ENCODE measurements at regions not wholly inside any gene's neighbourhood (a gene's known extent, or its start where the extent isn't known, plus 50 kb on each side); places are given as distances from the start of the nearest gene placed in this dataset.

- Histone ChIP-seq H3K4me3 (no peak overlapping the region), H3K9me3 (no peaks in the 10 kb centered on the region), H3K27me3 (no peaks in the 10 kb centered on the region), H3K36me3 (no peaks in the 10 kb centered on the region), H3K27ac (no peak overlapping the region), H3K4me1 (no peaks in the 10 kb centered on the region)
- intact Hi-C loops (cut with DNase I), result no loop called here
- TF ChIP-seq CTCF (IDR thresholded peaks at IDR 0.05), result no peak
- no peak for DNase-seq (ENCODE audit: low spot score in 2 of 2)
Measured at GRCh38 chr6:82781620-82782204, 283.9 kb downstream of the UBE3D start.

- intact Hi-C loops (cut with DNase I), result no loop called here
Measured at GRCh38 chr6:82783587-82784236, 281.9 kb downstream of the UBE3D start.

GRCh38 chr6:82785206-82785605 is 280.4 kb downstream of the UBE3D start:
- intact Hi-C loops (cut with DNase I), result no loop called here
- TF ChIP-seq CTCF (IDR thresholded peaks at IDR 0.05), result no peak
- H3K4me3 ChIP-seq, result no peak overlapping the region
- no peak overlapping the region for H3K27ac ChIP-seq
- H3K27me3 ChIP-seq, result no peaks in the 10 kb centered on the region
- no peaks in the 10 kb centered on the region for H3K9me3 ChIP-seq
- DNase-seq (ENCODE audit: low spot score in 2 of 2), result no peak
- H3K36me3 ChIP-seq, result no peaks in the 10 kb centered on the region
- no peaks in the 10 kb centered on the region for H3K4me1 ChIP-seq

More at GRCh38 chr6:82783587-82784236, 281.9 kb downstream of the UBE3D start:
- Histone ChIP-seq H3K27ac (no peak overlapping the region), H3K4me3 (no peak overlapping the region), H3K36me3 (no peaks in the 10 kb centered on the region), H3K9me3 (no peaks in the 10 kb centered on the region), H3K27me3 (no peaks in the 10 kb centered on the region), H3K4me1 (no peaks in the 10 kb centered on the region)
- DNase-seq (ENCODE audit: low spot score in 2 of 2), result no peak
- TF ChIP-seq CTCF (IDR thresholded peaks at IDR 0.05), result no peak

GRCh38 chr6:82786248-82786647 is 279.4 kb downstream of the UBE3D start:
- no peaks in the 10 kb centered on the region for H3K36me3 ChIP-seq
- H3K4me1 ChIP-seq, result no peaks in the 10 kb centered on the region
- TF ChIP-seq CTCF (IDR thresholded peaks at IDR 0.05), result no peak
- H3K4me3 ChIP-seq, result no peak overlapping the region
- H3K27me3 ChIP-seq, result no peaks in the 10 kb centered on the region
- no peak overlapping the region for H3K27ac ChIP-seq
- intact Hi-C loops (cut with DNase I), result no loop called here
- no peak for DNase-seq (ENCODE audit: low spot score in 2 of 2)
- H3K9me3 ChIP-seq, result no peaks in the 10 kb centered on the region

- Histone ChIP-seq H3K27ac (no peak overlapping the region), H3K27me3 (no peaks in the 10 kb centered on the region), H3K4me1 (no peaks in the 10 kb centered on the region), H3K36me3 (no peaks in the 10 kb centered on the region), H3K4me3 (no peak overlapping the region), H3K9me3 (peaks cover 0 to 5% of the 10 kb centered on the region in 2 donors)
- intact Hi-C loops (cut with DNase I), result no loop called here
- DNase-seq (ENCODE audit: low spot score in 2 of 2), result no peak
- no peak for TF ChIP-seq CTCF (IDR thresholded peaks at IDR 0.05)
Measured at GRCh38 chr6:82795940-82796339, 269.7 kb downstream of the UBE3D start.

Measured in ascending aorta (tissue), 2 donors.